GM20000 (cell line): ENCODE measurements at regions not wholly inside any gene's neighbourhood (a gene's known extent, or its start where the extent isn't known, plus 50 kb on each side); places are given as distances from the start of the nearest gene placed in this dataset.

Experiments used
- DNase-seq: peaks from one replicate; pipeline ENCODE4 v3.0.0; 2012; ENCODE audit warnings: low spot score
- CTCF ChIP-seq: IDR thresholded peaks from 2 replicates; pipeline ENCODE4 v1.5.1; 2012; ENCODE audit warnings: mild to moderate bottlenecking, control low read depth; ENCODE audit errors: extremely low read depth, missing control alignments

- no peak for DNase-seq
- TF ChIP-seq CTCF, result no peak
Observed at GRCh38 chrX:51834076-51834475, 59.3 kb upstream of the MAGED1 start.

- no peak for DNase-seq
- TF ChIP-seq CTCF, result no peak
Observed at GRCh38 chrX:51836823-51837222, 56.6 kb upstream of the MAGED1 start.

DNA sequence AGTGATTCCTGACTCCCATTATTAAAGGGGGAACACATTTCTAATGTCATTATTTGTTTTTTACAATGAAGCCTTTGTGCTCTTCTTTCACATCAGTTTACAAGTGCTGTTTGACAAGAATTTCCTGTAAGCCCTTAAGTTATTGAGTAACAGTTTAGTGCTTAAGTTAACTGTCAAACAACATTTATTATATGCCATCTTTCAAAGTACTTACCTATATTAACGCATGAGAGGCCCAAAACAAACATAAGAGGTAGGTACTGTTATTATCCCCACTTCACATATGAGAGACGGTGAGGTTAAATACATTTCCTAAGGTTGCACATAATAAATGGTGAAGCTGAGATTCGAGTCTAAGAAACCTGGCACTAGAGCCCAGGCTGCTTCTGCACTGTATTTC, 56.0 kb upstream of the MAGED1 start:
- TF ChIP-seq CTCF, result no peak
- DNase-seq, result no peak

DNA sequence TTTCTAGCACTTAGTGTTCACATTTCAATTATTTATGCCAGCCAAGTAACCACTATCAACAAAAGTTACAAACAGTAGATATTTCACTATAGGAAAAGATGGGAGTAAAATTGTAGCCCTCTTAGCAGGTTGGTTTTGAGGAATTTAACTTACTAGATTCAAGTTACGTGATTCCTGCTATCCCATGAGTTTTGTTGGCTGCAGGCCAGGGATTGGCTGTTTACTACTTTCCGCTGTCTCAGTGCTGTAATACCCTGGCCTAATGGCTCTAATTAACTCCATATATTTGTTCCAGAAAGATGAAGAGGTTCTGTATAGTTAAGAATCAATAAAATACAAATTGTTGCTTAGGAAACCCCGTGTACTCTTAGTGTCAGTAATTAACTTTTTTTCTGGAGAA, 55.5 kb upstream of the MAGED1 start:
- TF ChIP-seq CTCF, result no peak
- DNase-seq, result no peak
